Renal cortex interstitium (tissue), 11 donors: ENCODE measurements at regions not wholly inside any gene's neighbourhood (a gene's known extent, or its start where the extent isn't known, plus 50 kb on each side); places are given as distances from the start of the nearest gene placed in this dataset.

Source experiments
- DNase-seq, 11 donors: peaks; one replicate each; pipeline ENCODE4 v3.0.0-alpha.2; 2013; ENCODE audit warnings: low read depth in 9 of 11, low spot score in 4 of 11; ENCODE audit errors: extremely low read depth in 1 of 11

GRCh38 chr6:91626911-91627310, 1040.0 kb upstream of the MAP3K7 start:
- DNase-seq, result no peak

GRCh38 chr6:91613481-91613880, 1026.6 kb upstream of the MAP3K7 start:
- DNase-seq, result no peak

DNA sequence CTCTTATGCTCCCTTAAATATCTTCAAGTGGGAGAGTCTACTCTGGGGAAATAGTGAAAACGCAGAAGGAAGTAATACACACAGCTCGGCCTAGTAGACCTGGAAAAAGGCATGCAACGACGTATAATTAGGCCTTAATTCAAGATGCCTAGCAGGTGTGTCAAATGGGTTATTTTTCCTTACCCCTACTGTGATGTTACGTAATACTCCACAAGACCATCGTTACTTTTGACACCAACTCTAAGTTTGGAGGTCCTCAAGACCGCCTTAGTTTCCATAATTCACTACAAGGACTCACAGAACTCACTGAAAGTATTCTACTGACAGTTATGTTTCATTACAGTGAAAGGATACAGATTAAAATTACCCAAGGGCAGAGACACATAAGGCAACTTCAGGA, 1024.3 kb upstream of the MAP3K7 start:
- no peak for DNase-seq

DNA sequence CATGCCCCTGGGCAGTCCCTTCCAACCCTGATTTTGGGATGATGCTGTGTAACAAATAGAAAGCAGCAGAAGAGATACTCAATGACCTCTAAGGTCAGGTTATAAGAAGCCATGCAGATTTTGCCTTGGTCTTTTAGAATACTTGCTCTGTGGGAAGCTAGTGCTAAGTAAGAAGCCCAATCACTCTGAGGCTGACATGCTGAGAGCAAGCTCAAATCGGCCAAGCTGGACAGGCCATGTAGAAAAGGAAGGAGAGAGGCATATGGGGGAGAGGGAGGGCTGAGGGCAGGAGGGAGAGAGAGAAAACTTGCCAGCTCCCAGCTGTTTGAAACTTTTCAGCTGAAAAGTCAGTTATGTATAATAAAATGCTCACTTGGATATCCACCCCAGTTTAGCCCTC, 1021.6 kb upstream of the MAP3K7 start:
- DNase-seq, result no peak

GRCh38 chr6:91606148-91606901, 1019.5 kb upstream of the MAP3K7 start:
- no peak for DNase-seq

- DNase-seq, result no peak
These were observed 1013.7 kb upstream of the MAP3K7 start for GRCh38 chr6:91600561-91600960.

GRCh38 chr6:91590191-91590590, 1003.3 kb upstream of the MAP3K7 start:
- DNase-seq, result no peak

- no peak for DNase-seq
These were observed 993.8 kb upstream of the MAP3K7 start for GRCh38 chr6:91580635-91581034.

DNA sequence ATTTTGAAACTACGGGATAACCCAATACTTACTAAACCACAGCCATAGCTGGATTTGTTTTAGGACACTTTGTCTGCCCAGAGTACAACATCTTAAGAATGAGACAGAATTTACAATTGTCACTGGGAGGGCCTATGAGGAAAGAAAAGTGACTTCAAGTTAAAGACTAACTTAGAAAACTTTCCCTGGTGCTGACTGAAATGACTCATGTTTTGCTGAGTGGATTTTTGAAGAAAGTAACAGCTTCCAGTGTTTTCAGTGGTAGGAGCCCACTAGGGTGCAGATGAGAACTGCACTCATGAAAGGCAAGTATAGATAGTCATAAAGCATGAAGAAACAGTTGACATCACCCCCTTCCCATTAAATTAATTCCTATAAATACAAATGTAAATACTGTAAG, 988.2 kb upstream of the MAP3K7 start:
- DNase-seq, result no peak

DNA sequence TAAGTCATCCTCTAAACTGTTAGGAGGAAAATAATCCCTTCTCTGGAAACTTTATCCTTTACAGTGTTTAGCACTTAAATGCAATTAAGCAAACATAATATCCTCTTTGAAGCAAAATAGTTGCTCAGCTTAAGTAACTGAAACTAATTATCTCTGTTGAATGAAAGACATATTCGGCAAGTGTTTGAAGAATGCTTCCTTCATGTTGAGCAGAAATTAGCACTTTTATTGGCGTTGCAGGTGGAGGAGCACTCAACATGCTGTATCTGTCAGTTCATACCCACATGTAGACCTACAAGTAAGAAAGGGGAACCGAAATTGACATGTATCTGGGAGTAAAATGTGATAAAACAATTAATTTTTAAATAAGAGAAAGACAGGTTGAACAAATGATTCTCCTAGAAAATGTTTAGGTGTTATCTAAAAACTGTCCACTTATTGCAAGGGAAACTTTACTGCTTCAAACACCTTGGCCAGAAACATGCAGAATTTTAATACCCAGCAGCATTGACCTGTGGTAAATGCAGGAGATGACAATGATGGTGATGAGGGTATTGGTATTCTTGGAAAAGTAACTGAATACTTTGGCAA, 987.0 kb upstream of the MAP3K7 start:
- no peak for DNase-seq

DNA sequence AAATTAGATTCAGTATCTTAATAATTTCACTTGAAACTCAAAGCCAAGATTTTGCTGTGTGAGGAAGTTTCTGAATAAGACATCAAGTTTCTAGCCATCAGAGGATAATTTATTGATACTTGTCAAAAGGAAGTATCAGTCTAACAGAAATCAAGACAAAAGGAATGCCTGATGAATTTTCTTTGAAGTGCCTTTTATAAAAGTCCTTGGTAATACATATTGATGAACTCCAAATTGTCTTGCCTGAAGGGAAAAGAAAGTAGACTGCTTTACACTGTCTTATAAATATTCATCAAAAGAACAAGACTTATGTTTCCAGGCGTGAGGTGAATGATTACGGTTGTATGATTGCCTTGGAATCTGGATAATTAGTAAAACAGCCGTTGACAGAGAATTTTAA, 986.0 kb upstream of the MAP3K7 start:
- no peak for DNase-seq

DNA sequence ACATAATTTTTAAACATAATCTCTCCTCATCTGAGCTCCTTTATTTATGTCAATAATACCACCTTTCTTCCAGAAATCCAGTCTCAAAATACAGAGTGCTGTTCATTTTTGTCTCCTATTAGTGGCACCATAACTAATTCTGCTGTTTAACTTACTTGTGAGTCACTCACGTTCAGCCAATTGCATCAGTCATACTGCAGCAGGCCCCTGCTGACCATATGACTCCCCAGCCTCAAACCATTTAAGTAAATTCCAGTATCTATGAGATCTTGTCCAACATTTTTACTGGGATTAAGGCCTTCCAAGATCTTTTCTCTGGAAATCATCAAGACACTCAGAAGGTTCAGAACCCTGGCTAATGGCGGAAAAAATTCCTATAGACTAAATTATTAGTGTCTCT, 982.2 kb upstream of the MAP3K7 start:
- DNase-seq, result no peak

DNA sequence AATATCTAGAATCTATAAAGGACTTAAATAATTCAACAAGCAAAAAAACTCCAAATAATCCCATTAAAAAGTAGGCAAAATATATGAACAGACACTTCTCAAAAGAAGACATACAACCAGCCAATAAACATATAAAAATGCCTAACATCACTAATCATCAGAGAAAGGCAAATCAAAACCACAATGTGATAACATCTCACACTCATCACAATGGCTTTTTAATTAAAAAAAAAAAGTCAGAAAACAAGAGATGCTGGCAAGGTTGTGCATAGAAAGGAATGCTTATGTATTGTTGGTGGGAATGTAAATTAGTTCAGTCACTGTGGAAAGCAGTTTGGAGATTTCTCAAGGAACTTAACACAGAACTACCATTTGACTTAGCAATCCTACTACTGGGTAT, 979.6 kb upstream of the MAP3K7 start:
- DNase-seq, result no peak

DNA sequence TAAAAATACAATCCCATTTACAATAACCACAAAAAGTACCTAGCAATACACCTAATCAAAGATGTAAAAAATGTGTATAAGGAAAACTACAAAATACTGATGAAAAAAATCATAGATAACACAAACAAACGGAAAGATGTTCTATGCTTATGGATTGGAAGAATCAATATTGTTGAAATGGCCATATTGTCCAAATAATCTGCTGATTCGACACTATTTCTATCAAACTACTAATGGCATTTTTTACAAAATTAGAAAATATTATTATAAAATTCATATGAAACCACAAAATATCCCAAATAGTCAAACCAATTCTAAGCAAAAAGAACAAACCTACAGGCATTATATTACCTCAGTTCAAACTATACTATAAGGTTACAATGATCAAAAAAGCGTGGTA, 978.3 kb upstream of the MAP3K7 start:
- no peak for DNase-seq

GRCh38 chr6:91562955-91563354, 976.1 kb upstream of the MAP3K7 start:
- DNase-seq, result no peak

GRCh38 chr6:91560409-91560808, 973.5 kb upstream of the MAP3K7 start:
- no peak for DNase-seq

DNA sequence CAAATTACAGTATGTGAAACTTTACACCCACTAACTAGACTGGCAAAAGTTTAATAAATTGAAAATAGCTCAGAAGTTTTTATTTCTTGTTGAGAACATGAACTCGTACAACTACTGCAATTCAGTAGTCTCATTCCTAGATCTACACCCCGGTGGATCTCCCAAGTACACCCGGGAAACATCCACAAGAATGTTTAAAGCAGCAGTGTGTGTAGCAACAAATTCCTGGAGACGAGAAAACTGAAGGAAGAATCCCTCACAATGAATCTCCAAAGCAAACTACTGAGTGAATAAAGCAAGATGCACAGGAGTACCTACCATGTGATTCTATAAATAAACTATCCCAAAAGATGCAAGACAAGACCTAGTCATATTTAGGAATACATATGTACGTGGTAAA, 954.0 kb upstream of the MAP3K7 start:
- DNase-seq, result no peak

DNA sequence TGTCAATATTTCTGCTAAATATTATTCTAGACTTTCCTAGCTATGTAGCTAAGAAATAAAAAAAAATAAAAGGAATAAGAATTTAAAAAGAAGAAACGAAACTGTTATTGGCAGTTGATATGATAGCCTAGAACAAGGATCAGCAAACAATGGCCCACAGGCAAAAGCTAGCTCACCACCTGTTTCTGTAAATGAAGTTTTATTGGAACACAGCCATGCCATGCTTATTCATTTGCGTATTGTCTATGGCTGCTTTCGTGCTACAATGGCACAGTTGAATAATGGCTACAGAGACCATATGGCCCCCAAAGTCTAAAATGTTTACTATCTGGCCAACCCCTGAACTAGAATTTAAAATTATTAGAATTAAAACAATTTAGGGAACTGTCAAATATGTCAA, 952.6 kb upstream of the MAP3K7 start:
- no peak for DNase-seq

GRCh38 chr6:91538622-91539021, 951.8 kb upstream of the MAP3K7 start:
- no peak for DNase-seq

DNA sequence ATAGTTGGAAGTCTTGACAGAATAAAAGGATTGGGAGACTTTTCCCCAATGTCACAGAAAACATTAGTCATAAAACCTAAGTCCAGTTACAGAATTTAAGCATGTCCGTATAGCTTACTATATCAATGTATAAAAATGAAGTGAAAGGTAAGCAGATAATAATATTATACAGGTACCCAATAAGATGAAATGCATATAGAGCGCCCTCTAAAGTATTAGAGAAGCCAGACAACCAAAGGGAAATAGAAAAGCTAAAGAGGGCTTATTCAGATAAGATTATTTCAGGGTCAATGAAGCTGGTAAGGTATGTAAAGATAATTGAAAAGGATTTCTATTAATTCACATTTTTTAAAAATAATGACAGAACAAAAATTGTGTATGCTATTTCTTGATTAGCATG, 947.7 kb upstream of the MAP3K7 start:
- no peak for DNase-seq

- no peak for DNase-seq
These were observed 936.6 kb upstream of the MAP3K7 start for GRCh38 chr6:91523511-91523910.
